Inferior parietal cortex (tissue), 1 donor: ENCODE measurements at regions not wholly inside any gene's neighbourhood (a gene's known extent, or its start where the extent isn't known, plus 50 kb on each side); places are given as distances from the start of the nearest gene placed in this dataset.

Source experiments
- DNase-seq: peaks from one replicate; pipeline ENCODE4 v3.0.0-alpha.2; 2016; ENCODE audit errors: extremely low spot score

- no peak for DNase-seq
These were observed 438.0 kb downstream of the DTHD1 start for GRCh38 chr4:36719425-36719824.

GRCh38 chr4:36722986-36723385, 441.6 kb downstream of the DTHD1 start:
- no peak for DNase-seq

- no peak for DNase-seq
These were observed 452.9 kb downstream of the DTHD1 start for GRCh38 chr4:36734334-36734733.

GRCh38 chr4:36737691-36738090, 456.3 kb downstream of the DTHD1 start:
- no peak for DNase-seq

DNA sequence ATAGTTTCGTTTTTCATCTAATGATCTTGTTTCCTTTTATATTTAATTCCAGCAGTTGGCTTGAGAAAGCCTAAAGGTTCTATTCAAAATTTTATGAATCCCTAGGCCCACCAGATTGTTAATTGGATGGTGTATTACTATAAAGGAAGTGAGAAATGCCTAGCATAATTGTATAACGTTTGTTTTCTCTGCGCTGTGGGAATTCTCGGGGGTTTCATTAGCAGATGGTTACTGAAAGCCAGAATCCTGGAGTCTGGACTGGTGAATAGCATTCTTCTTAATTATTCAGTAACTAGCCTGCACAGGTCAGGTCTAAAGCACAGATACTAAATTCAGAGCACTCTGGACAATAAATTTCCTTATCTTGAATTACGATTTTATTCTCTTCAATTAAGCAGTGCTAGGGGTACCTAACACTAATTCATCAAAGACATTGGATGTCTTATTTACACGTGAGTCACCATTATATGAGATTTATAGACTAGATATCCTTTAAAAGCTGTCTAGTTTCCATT, 459.4 kb downstream of the DTHD1 start:
- no peak for DNase-seq

DNA sequence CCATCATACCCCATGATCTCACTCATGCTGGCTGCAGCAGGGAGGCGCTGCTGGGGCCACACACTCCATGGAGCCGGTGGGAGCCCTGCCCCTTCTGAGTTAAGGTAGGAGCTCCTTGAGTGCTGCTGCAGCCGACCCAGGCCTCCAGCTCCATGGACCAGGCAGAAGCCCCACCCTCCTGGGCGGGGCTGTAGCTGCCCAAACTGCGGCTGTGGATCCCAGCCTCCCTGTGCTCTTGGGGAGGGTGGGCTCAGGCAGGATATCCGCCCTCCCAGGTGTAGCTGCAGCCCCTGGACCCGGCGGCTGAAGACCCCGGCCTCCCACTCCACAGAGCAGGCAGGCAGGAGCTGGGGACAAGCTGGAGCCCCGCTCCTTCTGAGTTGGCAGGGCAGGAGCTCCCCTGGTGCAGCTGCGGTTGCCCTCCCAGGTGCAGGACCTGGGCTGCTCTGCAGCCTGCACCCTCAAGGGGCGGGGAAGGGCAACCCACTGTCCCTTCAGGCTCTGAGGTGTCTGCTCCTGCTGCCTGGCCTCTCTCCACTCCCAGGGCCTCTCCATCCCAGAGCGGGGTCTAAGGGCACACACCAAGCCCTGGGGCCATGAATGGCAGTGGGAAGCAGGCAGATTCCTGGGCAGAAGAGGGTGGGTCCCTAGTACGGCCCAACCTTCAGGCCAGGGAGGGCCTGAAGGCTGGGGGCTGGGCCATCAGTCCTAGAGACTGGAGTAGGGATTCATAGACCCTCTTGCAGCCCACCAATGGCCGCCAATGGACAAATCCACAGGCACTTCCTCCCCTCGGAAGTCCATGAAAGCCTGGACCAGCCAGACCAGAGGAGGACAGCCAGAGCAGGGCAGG, 466.1 kb downstream of the DTHD1 start:
- no peak for DNase-seq

- no peak for DNase-seq
These were observed 471.6 kb downstream of the DTHD1 start for GRCh38 chr4:36753048-36753447.

- no peak for DNase-seq
These were observed 476.3 kb downstream of the DTHD1 start for GRCh38 chr4:36757580-36758311.

- DNase-seq: no peak
These were observed 477.1 kb downstream of the DTHD1 start for GRCh38 chr4:36758312-36759178.

DNA sequence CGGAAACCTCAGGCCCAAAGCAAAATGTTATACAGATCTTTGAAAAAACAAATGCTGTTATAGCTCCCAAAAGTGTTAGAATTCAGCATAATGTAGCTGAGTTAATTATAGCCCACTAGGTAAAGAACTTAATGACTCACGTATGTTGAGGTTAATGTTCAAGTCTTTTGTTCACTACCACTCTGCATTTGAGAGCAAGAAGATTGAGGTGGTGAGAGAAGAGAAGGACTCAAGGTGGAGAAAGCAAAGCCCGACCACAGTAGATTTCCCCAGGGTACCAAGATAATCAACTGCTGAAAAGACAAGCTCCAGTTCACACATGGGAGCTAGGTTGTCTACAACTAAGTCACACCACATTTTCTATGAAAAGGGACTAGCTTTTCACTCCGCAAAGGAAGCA, 480.2 kb downstream of the DTHD1 start:
- no peak for DNase-seq

DNA sequence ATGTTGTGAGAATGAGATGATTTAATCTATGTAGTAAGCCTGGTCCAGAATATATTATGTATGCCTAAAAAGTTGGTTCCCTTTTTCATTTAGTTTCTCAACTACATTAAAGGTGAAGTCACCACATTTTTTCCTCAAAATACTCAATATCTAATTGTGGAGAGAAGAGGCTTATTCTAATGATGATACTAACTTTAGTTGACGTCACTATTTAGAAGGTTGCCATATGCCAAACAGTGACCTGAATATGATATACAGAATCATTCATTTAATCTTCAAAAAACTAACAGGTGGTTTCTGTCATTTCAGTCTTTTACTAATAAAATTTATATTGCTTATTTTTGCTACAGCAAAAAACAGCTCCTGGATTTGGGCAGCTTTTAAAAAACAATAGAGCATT, 480.7 kb upstream of the NWD2 start:
- DNase-seq: no peak

DNA sequence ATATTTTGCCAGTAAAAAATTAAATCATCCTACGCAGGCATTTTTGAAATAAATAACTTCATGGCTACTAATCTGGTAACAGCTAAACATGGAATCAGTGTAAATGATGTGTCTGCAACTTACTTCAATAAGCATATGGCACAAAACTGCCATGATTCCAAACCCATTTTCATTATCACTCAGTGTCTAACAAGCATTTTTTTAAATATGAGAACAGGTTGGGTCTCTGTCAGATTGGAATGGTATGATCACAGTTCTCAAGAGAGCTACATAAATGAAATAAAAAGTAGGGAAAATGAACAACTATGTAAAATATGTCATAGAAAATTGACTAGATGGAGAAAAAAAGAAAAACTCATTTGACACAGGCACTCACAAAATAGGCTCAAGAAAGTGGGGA, 476.9 kb upstream of the NWD2 start:
- no peak for DNase-seq

GRCh38 chr4:36771411-36772153, 473.0 kb upstream of the NWD2 start:
- DNase-seq: no peak

DNA sequence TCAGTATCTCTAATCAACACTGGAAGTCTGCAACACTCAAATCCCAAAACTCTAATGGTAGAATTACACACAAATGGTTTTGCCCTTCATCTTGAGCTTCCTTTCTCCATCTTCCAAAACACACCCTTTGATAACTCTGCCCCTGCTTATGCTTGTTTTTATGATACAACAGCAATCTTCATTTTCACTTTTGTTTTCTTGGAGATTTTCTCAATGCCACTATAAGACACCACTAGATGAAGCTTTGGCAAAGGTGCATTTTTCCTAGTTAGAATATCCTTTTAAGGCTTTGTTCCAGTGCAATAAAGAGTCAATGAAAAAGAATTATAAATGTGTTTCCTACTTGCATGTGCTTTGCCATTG, 472.4 kb upstream of the NWD2 start:
- no peak for DNase-seq

- DNase-seq: no peak
These were observed 471.1 kb upstream of the NWD2 start for GRCh38 chr4:36773467-36773866.

- DNase-seq: no peak
These were observed 469.0 kb upstream of the NWD2 start for GRCh38 chr4:36775544-36775943.

DNA sequence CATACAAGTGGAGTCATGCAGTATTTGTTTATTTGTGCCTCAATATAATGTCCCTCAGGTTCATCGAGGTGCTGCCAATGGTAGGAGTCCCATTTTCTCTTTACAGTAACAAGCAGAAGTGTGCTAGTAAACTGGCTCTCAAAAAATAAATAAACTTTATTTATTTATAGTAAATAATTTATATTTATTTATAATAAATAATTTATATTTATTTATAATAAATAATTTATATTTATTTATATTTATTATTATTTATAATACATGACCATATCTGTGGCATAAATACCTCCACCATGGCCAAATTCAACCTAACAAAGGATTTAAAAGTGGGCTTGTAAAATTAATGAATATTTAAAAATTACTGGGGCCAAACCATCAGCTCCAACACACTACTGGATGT, 464.9 kb upstream of the NWD2 start:
- DNase-seq: no peak

DNA sequence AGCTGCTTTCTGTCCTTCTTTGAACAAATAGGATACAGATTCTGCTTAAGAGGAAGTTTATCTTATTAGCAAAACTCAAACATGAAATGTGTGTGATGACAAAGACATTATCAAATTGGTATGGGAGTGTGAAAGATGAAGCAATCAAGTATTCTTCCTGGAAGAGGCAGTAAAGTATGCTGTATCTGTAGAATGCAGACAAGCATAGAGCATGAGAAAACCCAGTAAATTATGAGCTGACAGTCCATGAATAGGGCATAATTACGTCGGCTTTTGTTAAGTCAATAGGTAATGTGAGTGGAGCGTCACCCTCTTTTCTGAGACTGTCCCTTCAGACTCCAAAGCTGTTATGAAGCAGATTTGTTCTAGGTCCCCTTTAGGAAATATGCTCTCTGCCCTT, 458.6 kb upstream of the NWD2 start:
- no peak for DNase-seq

GRCh38 chr4:36786519-36786918, 458.0 kb upstream of the NWD2 start:
- DNase-seq: no peak

GRCh38 chr4:36794716-36795115, 449.8 kb upstream of the NWD2 start:
- no peak for DNase-seq

DNA sequence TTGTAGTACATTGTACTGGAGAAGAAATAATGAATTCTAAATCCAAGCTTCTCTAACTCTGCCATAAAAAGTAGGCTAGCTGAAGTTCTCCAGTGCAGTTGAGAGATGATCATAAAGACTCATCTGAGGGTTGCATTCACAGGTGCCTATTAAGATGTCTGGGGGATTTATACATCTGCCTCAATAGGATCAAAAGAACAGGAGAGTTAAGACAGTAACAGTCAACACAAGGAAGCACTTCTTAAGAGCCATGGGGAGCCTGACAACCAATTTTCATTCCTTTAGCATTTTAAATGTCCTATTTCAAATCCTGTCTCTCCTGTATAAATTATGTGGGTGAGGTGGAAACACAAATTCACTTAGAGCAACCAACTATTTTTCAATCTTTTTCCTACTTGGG, 432.4 kb upstream of the NWD2 start:
- no peak for DNase-seq
